HEK293 (cell line): ENCODE measurements at regions not wholly inside any gene's neighbourhood (a gene's known extent, or its start where the extent isn't known, plus 50 kb on each side); places are given as distances from the start of the nearest gene placed in this dataset.

Source experiments
- CTCF ChIA-PET: fragments of 350-600 bp; formaldehyde crosslinking; extraction: SDS; loops from one replicate; lab custom pipeline; 2021; ENCODE audit warnings: antibody characterized with exemption; lab: Yijun Ruan, JAX
- POLR2A ChIA-PET: fragments of 300-600 bp; formaldehyde crosslinking; extraction: SDS; loops from one replicate; lab custom pipeline; 2020; ENCODE audit warnings: antibody characterized with exemption, inconsistent platforms; lab: Yijun Ruan, JAX
- H3K27ac ChIP-seq: fragments of 200-500 bp; sonication (Bioruptor generic); 2 replicates; pipeline ENCODE4 v1.5.1; 2014; ENCODE audit warnings: low read depth, low read length, control low read depth, inconsistent platforms; ENCODE audit errors: extremely low read depth
- H3K36me3 ChIP-seq, 2 experiments: fragments of 200-500 bp in 1 of 2; sonication (Bioruptor generic) in 1 of 2; 1 replicate in 1 of 2; 2 replicates in 1 of 2; pipeline ENCODE4 v1.5.1; 2014 to 2017; ENCODE audit warnings: inconsistent platforms in 2 of 2, low read length in 2 of 2; ENCODE audit not compliant: control insufficient read depth in 2 of 2, insufficient read depth in 1 of 2
- H3K4me1 ChIP-seq: fragments of 200-500 bp; sonication (Bioruptor generic); 2 replicates; pipeline ENCODE4 v1.5.1; 2014; ENCODE audit warnings: mild to moderate bottlenecking, low read length, inconsistent platforms; ENCODE audit not compliant: control insufficient read depth, insufficient read depth
- H3K4me3 ChIP-seq: 2 replicates; pipeline ENCODE4 v1.5.1; 2011; ENCODE audit warnings: low read depth, mild to moderate bottlenecking, control low read depth, low read length, moderate library complexity
- H3K9me3 ChIP-seq: fragments of 200-500 bp; sonication (Bioruptor generic); 2 replicates; pipeline ENCODE4 v1.5.1; 2014; ENCODE audit warnings: low read depth, low read length, inconsistent platforms; ENCODE audit not compliant: control insufficient read depth, insufficient read depth
- GLI4 ChIP-seq: fragments of 450-650 bp; formaldehyde crosslinking; IDR thresholded peaks from 2 replicates; pipeline ENCODE4 v1.5.1; 2016; ENCODE audit warnings: missing biosample characterization, missing genetic modification characterization
- MYNN ChIP-seq: fragments of 450-650 bp; formaldehyde crosslinking; IDR thresholded peaks from 2 replicates; pipeline ENCODE4 v1.5.1; 2016; ENCODE audit warnings: missing biosample characterization, missing genetic modification characterization, borderline replicate concordance
- OVOL3 ChIP-seq: fragments of 450-650 bp; formaldehyde crosslinking; IDR thresholded peaks from 2 replicates; pipeline ENCODE4 v1.5.1; 2016; ENCODE audit warnings: missing biosample characterization, missing genetic modification characterization
- PRDM10 ChIP-seq: fragments of 450-650 bp; formaldehyde crosslinking; IDR thresholded peaks from 2 replicates; pipeline ENCODE4 v1.5.1; 2016; ENCODE audit warnings: missing biosample characterization, missing genetic modification characterization
- ZFP41 ChIP-seq: fragments of 450-650 bp; formaldehyde crosslinking; IDR thresholded peaks from 2 replicates; pipeline ENCODE4 v1.5.1; 2016; ENCODE audit warnings: missing biosample characterization, missing genetic modification characterization, borderline replicate concordance
- ZNF157 ChIP-seq: fragments of 450-650 bp; formaldehyde crosslinking; IDR thresholded peaks from 2 replicates; pipeline ENCODE4 v1.5.1; 2016; ENCODE audit warnings: missing biosample characterization, missing genetic modification characterization
- ZNF16 ChIP-seq: fragments of 450-650 bp; formaldehyde crosslinking; IDR thresholded peaks from 2 replicates; pipeline ENCODE4 v1.5.1; 2016; ENCODE audit warnings: low read depth, missing biosample characterization, missing genetic modification characterization
- ZNF274 ChIP-seq, 2 experiments: fragments of 200-500 bp in 1 of 2; fragments of 450-650 bp in 1 of 2; sonication (Bioruptor generic) in 1 of 2; formaldehyde crosslinking in 1 of 2; IDR thresholded peaks; 2 replicates each; pipeline versions ENCODE4 v1.5.1 to v1.6.1; 2014 to 2016; ENCODE audit warnings: borderline replicate concordance in 1 of 2, inconsistent platforms in 1 of 2, low read length in 1 of 2, missing biosample characterization in 1 of 2, missing genetic modification characterization in 1 of 2
- ZNF292 ChIP-seq: fragments of 450-650 bp; formaldehyde crosslinking; IDR thresholded peaks from 2 replicates; pipeline ENCODE4 v1.5.1; 2016; ENCODE audit warnings: low read depth, missing biosample characterization, missing genetic modification characterization, borderline replicate concordance
- ZNF311 ChIP-seq: fragments of 450-650 bp; formaldehyde crosslinking; IDR thresholded peaks from 2 replicates; pipeline ENCODE4 v1.5.1; 2017; ENCODE audit warnings: missing biosample characterization, missing genetic modification characterization, borderline replicate concordance
- ZNF366 ChIP-seq: fragments of 450-650 bp; formaldehyde crosslinking; conservative IDR thresholded peaks from 2 replicates; pipeline ENCODE4 v1.5.1; 2016; ENCODE audit warnings: missing biosample characterization, missing genetic modification characterization
- ZNF433 ChIP-seq: fragments of 450-650 bp; formaldehyde crosslinking; IDR thresholded peaks from 2 replicates; pipeline ENCODE4 v1.5.1; 2016; ENCODE audit warnings: missing biosample characterization, missing genetic modification characterization, low read depth
- ZNF48 ChIP-seq: fragments of 450-650 bp; formaldehyde crosslinking; IDR thresholded peaks from 2 replicates; pipeline ENCODE4 v1.5.1; 2016; ENCODE audit warnings: missing biosample characterization, missing genetic modification characterization
- ZNF639 ChIP-seq: fragments of 450-650 bp; formaldehyde crosslinking; IDR thresholded peaks from 2 replicates; pipeline ENCODE4 v1.5.1; 2016; ENCODE audit warnings: missing biosample characterization, missing genetic modification characterization
- ZNF768 ChIP-seq: fragments of 450-650 bp; formaldehyde crosslinking; IDR thresholded peaks from 2 replicates; pipeline ENCODE4 v1.5.1; 2018; ENCODE audit warnings: missing biosample characterization, mild to moderate bottlenecking, missing genetic modification characterization
- ZXDB ChIP-seq: fragments of 450-650 bp; formaldehyde crosslinking; IDR thresholded peaks from 2 replicates; pipeline ENCODE4 v1.5.1; 2016; ENCODE audit warnings: missing biosample characterization, missing genetic modification characterization
- TF ChIP-seq, protein P1 (sequence below): fragments of 450-650 bp; formaldehyde crosslinking; conservative IDR thresholded peaks from 2 replicates; pipeline ENCODE4 v1.5.1; 2016; ENCODE audit warnings: low read depth, missing biosample characterization, missing genetic modification characterization
- TF ChIP-seq, protein P2 (sequence below): fragments of 450-650 bp; formaldehyde crosslinking; IDR thresholded peaks from 2 replicates; pipeline ENCODE4 v1.5.1; 2017; ENCODE audit warnings: missing biosample characterization, missing genetic modification characterization
- TF ChIP-seq, protein P3 (sequence below): fragments of 450-650 bp; formaldehyde crosslinking; IDR thresholded peaks from 2 replicates; pipeline ENCODE4 v1.5.1; 2016; ENCODE audit warnings: missing biosample characterization, missing genetic modification characterization

- ChIA-PET POLR2A (no interaction called here), CTCF (interaction anchor here (0.6 kb wide), 1 partner anchor 41 kb away, joined by 3 read pairs; no protein-coding TSS in a partner anchor)
- Histone ChIP-seq H3K27ac (no peak overlapping the region), H3K4me3 (no peak overlapping the region), H3K36me3 (no peaks in the 10 kb centered on the region), H3K4me1 (peaks cover under 1% of the 10 kb centered on the region; the same call in 1 of the 2 replicates), H3K9me3 (no peaks in the 10 kb centered on the region)
- TF ChIP-seq ZNF768: no peak
- TF ChIP-seq, protein P1, sequence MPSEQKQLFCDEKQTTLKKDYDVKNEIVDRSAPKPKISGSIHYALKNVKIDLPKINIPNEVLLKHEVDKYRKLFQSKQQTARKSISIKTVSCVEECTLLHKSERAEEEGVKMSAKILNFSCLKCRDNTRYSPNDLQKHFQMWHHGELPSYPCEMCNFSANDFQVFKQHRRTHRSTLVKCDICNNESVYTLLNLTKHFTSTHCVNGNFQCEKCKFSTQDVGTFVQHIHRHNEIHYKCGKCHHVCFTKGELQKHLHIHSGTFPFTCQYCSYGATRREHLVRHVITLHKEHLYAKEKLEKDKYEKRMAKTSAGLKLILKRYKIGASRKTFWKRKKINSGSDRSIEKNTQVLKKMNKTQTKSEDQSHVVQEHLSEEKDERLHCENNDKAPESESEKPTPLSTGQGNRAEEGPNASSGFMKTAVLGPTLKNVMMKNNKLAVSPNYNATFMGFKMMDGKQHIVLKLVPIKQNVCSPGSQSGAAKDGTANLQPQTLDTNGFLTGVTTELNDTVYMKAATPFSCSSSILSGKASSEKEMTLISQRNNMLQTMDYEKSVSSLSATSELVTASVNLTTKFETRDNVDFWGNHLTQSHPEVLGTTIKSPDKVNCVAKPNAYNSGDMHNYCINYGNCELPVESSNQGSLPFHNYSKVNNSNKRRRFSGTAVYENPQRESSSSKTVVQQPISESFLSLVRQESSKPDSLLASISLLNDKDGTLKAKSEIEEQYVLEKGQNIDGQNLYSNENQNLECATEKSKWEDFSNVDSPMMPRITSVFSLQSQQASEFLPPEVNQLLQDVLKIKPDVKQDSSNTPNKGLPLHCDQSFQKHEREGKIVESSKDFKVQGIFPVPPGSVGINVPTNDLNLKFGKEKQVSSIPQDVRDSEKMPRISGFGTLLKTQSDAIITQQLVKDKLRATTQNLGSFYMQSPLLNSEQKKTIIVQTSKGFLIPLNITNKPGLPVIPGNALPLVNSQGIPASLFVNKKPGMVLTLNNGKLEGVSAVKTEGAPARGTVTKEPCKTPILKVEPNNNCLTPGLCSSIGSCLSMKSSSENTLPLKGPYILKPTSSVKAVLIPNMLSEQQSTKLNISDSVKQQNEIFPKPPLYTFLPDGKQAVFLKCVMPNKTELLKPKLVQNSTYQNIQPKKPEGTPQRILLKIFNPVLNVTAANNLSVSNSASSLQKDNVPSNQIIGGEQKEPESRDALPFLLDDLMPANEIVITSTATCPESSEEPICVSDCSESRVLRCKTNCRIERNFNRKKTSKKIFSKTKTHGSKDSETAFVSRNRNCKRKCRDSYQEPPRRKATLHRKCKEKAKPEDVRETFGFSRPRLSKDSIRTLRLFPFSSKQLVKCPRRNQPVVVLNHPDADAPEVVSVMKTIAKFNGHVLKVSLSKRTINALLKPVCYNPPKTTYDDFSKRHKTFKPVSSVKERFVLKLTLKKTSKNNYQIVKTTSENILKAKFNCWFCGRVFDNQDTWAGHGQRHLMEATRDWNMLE: no peak
- TF ChIP-seq ZNF292: no peak
- TF ChIP-seq ZNF366 (tag by site-specific recombination): no peak
- no peak for TF ChIP-seq MYNN (tag by site-specific recombination)
- no peak for TF ChIP-seq ZNF311 (tag by site-specific recombination)
- TF ChIP-seq ZXDB: no peak
- TF ChIP-seq, protein P2, sequence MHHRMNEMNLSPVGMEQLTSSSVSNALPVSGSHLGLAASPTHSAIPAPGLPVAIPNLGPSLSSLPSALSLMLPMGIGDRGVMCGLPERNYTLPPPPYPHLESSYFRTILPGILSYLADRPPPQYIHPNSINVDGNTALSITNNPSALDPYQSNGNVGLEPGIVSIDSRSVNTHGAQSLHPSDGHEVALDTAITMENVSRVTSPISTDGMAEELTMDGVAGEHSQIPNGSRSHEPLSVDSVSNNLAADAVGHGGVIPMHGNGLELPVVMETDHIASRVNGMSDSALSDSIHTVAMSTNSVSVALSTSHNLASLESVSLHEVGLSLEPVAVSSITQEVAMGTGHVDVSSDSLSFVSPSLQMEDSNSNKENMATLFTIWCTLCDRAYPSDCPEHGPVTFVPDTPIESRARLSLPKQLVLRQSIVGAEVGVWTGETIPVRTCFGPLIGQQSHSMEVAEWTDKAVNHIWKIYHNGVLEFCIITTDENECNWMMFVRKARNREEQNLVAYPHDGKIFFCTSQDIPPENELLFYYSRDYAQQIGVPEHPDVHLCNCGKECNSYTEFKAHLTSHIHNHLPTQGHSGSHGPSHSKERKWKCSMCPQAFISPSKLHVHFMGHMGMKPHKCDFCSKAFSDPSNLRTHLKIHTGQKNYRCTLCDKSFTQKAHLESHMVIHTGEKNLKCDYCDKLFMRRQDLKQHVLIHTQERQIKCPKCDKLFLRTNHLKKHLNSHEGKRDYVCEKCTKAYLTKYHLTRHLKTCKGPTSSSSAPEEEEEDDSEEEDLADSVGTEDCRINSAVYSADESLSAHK (tag by site-specific recombination): no peak
- TF ChIP-seq PRDM10 (tag by site-specific recombination): no peak
- TF ChIP-seq, protein P3, sequence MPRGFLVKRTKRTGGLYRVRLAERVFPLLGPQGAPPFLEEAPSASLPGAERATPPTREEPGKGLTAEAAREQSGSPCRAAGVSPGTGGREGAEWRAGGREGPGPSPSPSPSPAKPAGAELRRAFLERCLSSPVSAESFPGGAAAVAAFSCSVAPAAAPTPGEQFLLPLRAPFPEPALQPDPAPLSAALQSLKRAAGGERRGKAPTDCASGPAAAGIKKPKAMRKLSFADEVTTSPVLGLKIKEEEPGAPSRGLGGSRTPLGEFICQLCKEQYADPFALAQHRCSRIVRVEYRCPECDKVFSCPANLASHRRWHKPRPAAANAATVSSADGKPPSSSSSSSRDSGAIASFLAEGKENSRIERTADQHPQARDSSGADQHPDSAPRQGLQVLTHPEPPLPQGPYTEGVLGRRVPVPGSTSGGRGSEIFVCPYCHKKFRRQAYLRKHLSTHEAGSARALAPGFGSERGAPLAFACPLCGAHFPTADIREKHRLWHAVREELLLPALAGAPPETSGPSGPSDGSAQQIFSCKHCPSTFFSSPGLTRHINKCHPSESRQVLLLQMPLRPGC (tag by site-specific recombination): no peak
- TF ChIP-seq ZNF16 (tag by site-specific recombination): no peak
These were observed 388.3 kb upstream of the SMIM21 start for GRCh38 chr18:75815767-75816166.

- CTCF ChIA-PET: no interaction called here
- Histone ChIP-seq H3K9me3 (no peaks in the 10 kb centered on the region), H3K4me1 (peaks cover 4% of the 10 kb centered on the region; the same call in 1 of the 2 replicates), H3K27ac (no peak overlapping the region), H3K4me3 (no peak overlapping the region), H3K36me3 (no peaks in the 10 kb centered on the region)
- POLR2A ChIA-PET: no interaction called here
- TF ChIP-seq ZNF48 (no peak), ZNF274 (IDR thresholded peaks at IDR 0.05; ENCODE audit: low read length) (no peak), ZNF274 (tag by site-specific recombination; IDR thresholded peaks at IDR 0.05; ENCODE audit: borderline replicate concordance) (no peak), GLI4 (tag by site-specific recombination) (no peak), OVOL3 (tag by site-specific recombination) (no peak), ZNF433 (tag by site-specific recombination) (no peak), ZFP41 (tag by site-specific recombination) (no peak), ZNF639 (tag by site-specific recombination) (no peak), ZNF157 (no peak)
These were observed 385.3 kb upstream of the SMIM21 start for GRCh38 chr18:75812761-75813160.
